GM12878 (cell line): ENCODE measurements at regions not wholly inside any gene's neighbourhood (a gene's known extent, or its start where the extent isn't known, plus 50 kb on each side); places are given as distances from the start of the nearest gene placed in this dataset.

Experiments
- ATAC-seq: fragments of 200-7000 bp; cut with Tn5 transposase; 3 replicates; pipeline ENCODE4 v1.9.1; 2020; ENCODE audit warnings: mild to moderate bottlenecking, moderate library complexity
- BruUV-seq: library from RNA; stranded (reverse); fragments of 400-500 nt; replicated peaks from 2 replicates; lab custom pipeline; 2021; lab: Mats Ljungman, UMichigan
- CTCF ChIA-PET: fragments of 300-600 bp; sonication (Branson Sonifier 250); formaldehyde crosslinking; extraction: SDS; loops from one replicate; lab custom pipeline; 2021; ENCODE audit warnings: inconsistent platforms; lab: Yijun Ruan, JAX
- POLR2A ChIA-PET: fragments of 350-600 bp; formaldehyde crosslinking; extraction: SDS; loops from one replicate; lab custom pipeline; 2021; ENCODE audit warnings: inconsistent platforms; lab: Charles Lee
- RAD21 ChIA-PET: fragments of 300-600 bp; sonication (Branson Sonifier 250); formaldehyde crosslinking; loops from one replicate; lab custom pipeline; 2023; ENCODE audit warnings: antibody characterized with exemption; ENCODE audit not compliant: unreplicated experiment; lab: Charles Lee
- SMC1A ChIA-PET: fragments of 300-600 bp; sonication (Branson Sonifier 250); formaldehyde crosslinking; loops from one replicate; lab custom pipeline; 2023; ENCODE audit not compliant: unreplicated experiment, uncharacterized antibody; lab: Charles Lee
- DNase-seq: peaks from one replicate; pipeline ENCODE4 v3.0.0-alpha.2; 2011; ENCODE audit warnings: low read depth, low spot score
- FAIRE-seq: peaks from 3 replicates; lab custom pipeline; 2011; peaks lifted over from hg19 to GRCh38; lab: Jason Lieb, UNC
- H2AFZ ChIP-seq: 2 replicates; pipeline ENCODE4 v1.6.0; 2011; ENCODE audit warnings: low read depth, low read length, control low read depth; ENCODE audit not compliant: control insufficient read depth
- H3K27ac ChIP-seq: 2 replicates; pipeline ENCODE4 v1.5.1; 2011; ENCODE audit warnings: control low read depth; ENCODE audit not compliant: control insufficient read depth, insufficient read depth
- H3K27me3 ChIP-seq, 2 experiments: replicated peaks in 1 of 2; 2 replicates each; pipeline versions ENCODE4 v1.6.0 to v1.6.1; 2011; ENCODE audit warnings: low read length in 1 of 2; ENCODE audit not compliant: control insufficient read depth in 2 of 2, insufficient read depth in 2 of 2
- H3K36me3 ChIP-seq, 2 experiments: 2 replicates each; pipeline ENCODE4 v1.5.1; 2011; ENCODE audit warnings: low read length in 1 of 2; ENCODE audit not compliant: control insufficient read depth in 2 of 2, insufficient read depth in 2 of 2
- H3K4me1 ChIP-seq: 2 replicates; pipeline ENCODE4 v1.6.1; 2011; ENCODE audit warnings: mild to moderate bottlenecking, low read length, moderate library complexity, mixed read lengths; ENCODE audit not compliant: control insufficient read depth, insufficient read depth
- H3K4me2 ChIP-seq: 2 replicates; pipeline ENCODE4 v1.6.0; 2011; ENCODE audit warnings: control low read depth; ENCODE audit not compliant: control insufficient read depth, insufficient read depth
- H3K4me3 ChIP-seq: fragments of 200-600 bp; sonication (generic); 2 replicates; pipeline ENCODE4 v1.5.1; 2016
- H3K79me2 ChIP-seq: 2 replicates; pipeline ENCODE4 v1.6.0; 2011; ENCODE audit warnings: low read length; ENCODE audit not compliant: control insufficient read depth, insufficient read depth
- H3K9ac ChIP-seq: 2 replicates; pipeline ENCODE4 v1.8.0; 2011; ENCODE audit warnings: low read length, control low read depth, mixed read lengths; ENCODE audit not compliant: control insufficient read depth, insufficient read depth
- H3K9me3 ChIP-seq: replicated peaks from 3 replicates; pipeline ENCODE4 v1.5.1; 2011; ENCODE audit warnings: mild to moderate bottlenecking, low read length; ENCODE audit not compliant: control insufficient read depth, insufficient read depth
- H4K20me1 ChIP-seq: 2 replicates; pipeline ENCODE4 v1.6.0; 2011; ENCODE audit not compliant: control insufficient read depth, insufficient read depth
- BACH1 ChIP-seq: fragments of 450-650 bp; IDR thresholded peaks from 2 replicates; pipeline ENCODE4 v1.6.1; 2017; ENCODE audit warnings: mild to moderate bottlenecking, borderline replicate concordance
- CBX3 ChIP-seq: fragments of 200-600 bp; sonication (generic); IDR thresholded peaks from 2 replicates; pipeline ENCODE4 v1.6.1; 2016; ENCODE audit warnings: low read depth, borderline replicate concordance
- CEBPZ ChIP-seq: fragments of 150-350 bp; IDR thresholded peaks from 2 replicates; pipeline ENCODE4 v1.6.1; 2016; ENCODE audit warnings: low read depth, low read length
- CHD1 ChIP-seq: IDR thresholded peaks from 2 replicates; pipeline ENCODE4 v1.6.1; 2012; ENCODE audit warnings: low read depth, low read length, improper control_type of control experiment
- EED ChIP-seq: sonication (generic); IDR thresholded peaks from 2 replicates; pipeline ENCODE4 v1.6.1; 2016; ENCODE audit warnings: antibody characterized with exemption, low read depth
- MEF2B ChIP-seq: fragments of 450-650 bp; IDR thresholded peaks from 2 replicates; pipeline ENCODE4 v1.6.1; 2018; ENCODE audit warnings: mild to moderate bottlenecking, moderate library complexity; ENCODE audit not compliant: partially characterized antibody, poor library complexity, severe bottlenecking
- NFXL1 ChIP-seq: fragments of 450-650 bp; IDR thresholded peaks from 2 replicates; pipeline ENCODE4 v1.6.1; 2017; ENCODE audit warnings: antibody characterized with exemption, mild to moderate bottlenecking, borderline replicate concordance
- NR2C2 ChIP-seq: IDR thresholded peaks from 2 replicates; pipeline ENCODE4 v1.6.1; 2011; ENCODE audit warnings: borderline replicate concordance, low read depth; ENCODE audit not compliant: control insufficient read depth, insufficient read length
- RELA ChIP-seq: fragments of 450-650 bp; IDR thresholded peaks from 2 replicates; pipeline ENCODE4 v1.8.0; 2014; ENCODE audit warnings: borderline replicate concordance; ENCODE audit not compliant: partially characterized antibody
- RUNX3 ChIP-seq: IDR thresholded peaks from 2 replicates; pipeline ENCODE4 v1.6.1; 2012; ENCODE audit warnings: low read length, inconsistent platforms
- SMAD1 ChIP-seq: fragments of 450-650 bp; IDR thresholded peaks from 2 replicates; pipeline ENCODE4 v1.6.1; 2018; ENCODE audit warnings: mild to moderate bottlenecking, low read depth; ENCODE audit not compliant: partially characterized antibody
- STAT3 ChIP-seq: IDR thresholded peaks from 2 replicates; pipeline ENCODE4 v1.6.1; 2011; ENCODE audit warnings: low read depth, low read length, improper control_type of control experiment
- WRNIP1 ChIP-seq: IDR thresholded peaks from 2 replicates; pipeline ENCODE4 v1.6.1; 2011; ENCODE audit warnings: low read depth, low read length, improper control_type of control experiment, borderline replicate concordance
- ZZZ3 ChIP-seq: IDR thresholded peaks from 2 replicates; pipeline ENCODE4 v1.6.1; 2011; ENCODE audit warnings: low read depth; ENCODE audit not compliant: control insufficient read depth, insufficient read length
- in situ Hi-C: fragments of 300-500 bp; cut with MboI; formaldehyde crosslinking; loops from 9 replicates; pipeline ENCODE4 v1.14.3; 2018; ENCODE audit warnings: mixed read lengths
- intact Hi-C: fragments of 100-400 bp; cut with micrococcal nuclease; formaldehyde crosslinking; loops from one replicate; pipeline ENCODE4 v1.14.2; 2022; ENCODE audit not compliant: unreplicated experiment

- no peak for TF ChIP-seq BACH1
- TF ChIP-seq CBX3, result no peak
- TF ChIP-seq RUNX3, result no peak
- no peak for TF ChIP-seq CHD1
- no peak for TF ChIP-seq NR2C2
- no peak for TF ChIP-seq ZZZ3
- no peak for TF ChIP-seq WRNIP1
- TF ChIP-seq NFXL1, result no peak
- TF ChIP-seq SMAD1, result no peak
- no peak for TF ChIP-seq EED
- TF ChIP-seq CEBPZ, result no peak
- TF ChIP-seq RELA, result no peak
- TF ChIP-seq MEF2B, result no peak
- no peak for TF ChIP-seq STAT3
- H3K79me2 ChIP-seq, result no peaks in the 10 kb centered on the region
- H3K4me3 ChIP-seq, result no peak overlapping the region
- DNase-seq (no peak), ATAC-seq (no peak), FAIRE-seq (no peak)
- H3K4me1 ChIP-seq, result no peaks in the 10 kb centered on the region
- RAD21 ChIA-PET, result interaction anchor here (0.5 kb wide), 1 partner anchor 551 kb away, joined by 3 read pairs; no protein-coding TSS in a partner anchor
- BruUV-seq, result no TSS peak
- no peak overlapping the region for H3K27ac ChIP-seq
- H4K20me1 ChIP-seq, result no peaks in the 10 kb centered on the region
- no peak overlapping the region for H2AFZ ChIP-seq
- in situ Hi-C loops, result no loop called here
- no peak overlapping the region for H3K9ac ChIP-seq
- intact Hi-C loops, result no loop called here
- SMC1A ChIA-PET, result interaction anchor here (1.2 to 1.7 kb wide), 2 partner anchors 30 to 185 kb away, joined by 3 read pairs; no protein-coding TSS in a partner anchor
- H3K9me3 ChIP-seq, result no peaks in the 10 kb centered on the region
- no peaks in the 10 kb centered on the region for H3K36me3 ChIP-seq
- CTCF ChIA-PET, result interaction anchor here (1.4 to 1.7 kb wide), 2 partner anchors 16 to 57 kb away, joined by 3 to 4 read pairs; no protein-coding TSS in a partner anchor
- H3K4me2 ChIP-seq, result no peak overlapping the region
- POLR2A ChIA-PET, result no interaction called here
- peaks cover 3 to 4% of the 10 kb centered on the region in 2 experiments; a peak in 3 of 4 replicates for H3K27me3 ChIP-seq
Measured at GRCh38 chr3:170754311-170754693, 115.7 kb downstream of the RPL22L1 start.
